ENCODE measurements at regions not wholly inside any gene's neighbourhood (a gene's known extent, or its start where the extent isn't known, plus 50 kb on each side); places are given as distances from the start of the nearest gene placed in this dataset.
"Not testable (repeated sequence)": the region's sequence is repeated elsewhere in the genome, so short reads cannot be mapped to it uniquely, and the experiment has no call there.

DNA sequence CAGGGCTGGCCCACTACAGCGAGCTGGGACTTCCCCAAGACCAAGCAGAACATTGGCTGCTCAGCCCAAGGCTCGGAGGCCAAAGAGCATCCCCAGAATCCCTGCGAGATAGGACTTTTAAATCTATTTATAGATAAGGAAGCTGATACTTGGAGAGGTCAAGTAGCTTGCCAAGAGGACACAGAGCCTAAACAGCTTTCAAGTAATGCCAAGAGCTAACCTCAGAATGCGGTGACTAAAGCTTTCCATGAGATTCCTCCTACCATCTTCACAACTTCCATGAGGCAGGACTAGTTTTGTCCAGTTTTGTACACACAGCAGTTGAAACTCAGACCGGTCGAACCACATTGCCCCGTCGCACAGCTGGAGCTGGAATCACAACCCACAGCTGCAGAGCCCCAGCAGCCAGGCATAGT lies 168.1 kb upstream of the TOP1 start:
- no peak for DNase-seq

DNA sequence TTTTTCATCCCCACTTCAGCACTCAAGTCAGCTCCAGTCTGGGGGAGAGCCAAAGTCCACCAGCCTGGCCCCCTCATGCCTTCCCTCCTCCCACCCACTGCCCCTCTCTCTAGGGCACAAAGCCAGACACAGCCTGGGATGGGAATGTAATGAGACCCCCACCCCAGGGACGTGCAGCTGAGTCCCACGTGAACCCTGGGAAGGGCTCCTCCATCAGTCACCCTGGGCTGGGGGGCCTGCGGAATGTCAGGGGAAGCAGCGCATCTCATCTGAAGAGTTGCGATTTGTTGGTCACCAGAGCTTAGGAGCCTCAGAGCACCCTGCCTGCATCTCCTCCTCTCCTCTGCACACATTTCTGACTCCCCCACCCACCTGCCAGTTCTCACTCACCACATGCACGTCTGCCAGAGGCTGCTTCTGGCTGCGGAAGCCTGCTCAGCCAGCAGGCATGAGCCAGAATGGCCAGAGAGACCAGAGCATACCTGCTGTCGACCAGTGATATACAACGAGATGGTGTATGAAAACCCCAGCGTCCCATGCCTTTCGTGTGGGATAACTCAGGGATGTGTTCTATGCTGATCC lies 167.1 kb upstream of the TOP1 start:
- no peak for DNase-seq

DNA sequence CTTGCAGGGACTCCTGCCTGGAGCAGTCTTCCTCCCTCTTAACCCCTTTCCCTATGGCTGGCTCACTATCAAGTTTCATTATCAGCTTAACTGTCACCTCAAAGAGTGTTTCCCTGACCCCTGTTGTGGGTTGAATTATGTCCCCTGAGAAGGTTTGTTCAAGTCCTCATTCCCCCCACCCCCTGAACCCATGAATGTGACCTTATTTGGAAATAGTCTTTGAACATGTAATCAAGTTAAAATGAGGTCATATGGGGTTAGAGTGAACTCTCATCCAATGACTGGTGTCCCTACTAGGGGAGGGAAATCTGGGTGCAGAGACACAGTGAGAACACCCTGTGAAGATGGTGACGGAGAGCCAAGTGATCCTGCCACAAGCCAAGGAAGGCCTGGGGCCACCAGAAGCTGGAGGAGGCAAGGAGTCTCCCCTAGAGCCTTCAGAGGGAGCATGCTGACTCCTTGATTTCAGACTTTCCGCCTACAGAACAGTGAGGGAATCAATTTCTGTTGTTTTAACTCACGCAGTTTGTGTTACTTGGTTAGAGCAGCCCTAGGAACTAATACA lies 165.2 kb upstream of the TOP1 start:
- DNase-seq = no peak

GRCh38 chr20:40864470-40864869 lies 164.2 kb upstream of the TOP1 start:
- DNase-seq = no peak

GRCh38 chr20:40865095-40865494 lies 163.5 kb upstream of the TOP1 start:
- no peak for DNase-seq

DNA sequence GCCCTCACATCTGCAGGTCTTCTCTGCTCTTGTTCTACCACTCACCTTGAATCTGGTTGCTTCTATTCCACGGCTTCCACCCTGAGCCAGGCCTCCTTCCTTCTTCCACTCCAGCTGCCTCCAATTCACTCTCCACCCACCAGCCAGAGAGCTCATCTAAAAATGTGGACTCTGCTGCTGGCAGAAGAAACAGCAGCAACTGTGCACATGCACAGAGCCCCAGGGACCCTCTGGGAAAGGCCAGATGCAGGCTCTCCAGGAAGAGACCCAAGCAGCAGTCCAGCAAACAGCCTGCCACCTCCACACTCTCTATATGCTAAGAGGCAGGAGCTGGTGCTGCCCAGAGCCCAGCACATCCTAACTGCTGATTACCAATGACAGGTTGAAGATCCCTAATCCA lies 162.6 kb upstream of the TOP1 start:
- DNase-seq = no peak

DNA sequence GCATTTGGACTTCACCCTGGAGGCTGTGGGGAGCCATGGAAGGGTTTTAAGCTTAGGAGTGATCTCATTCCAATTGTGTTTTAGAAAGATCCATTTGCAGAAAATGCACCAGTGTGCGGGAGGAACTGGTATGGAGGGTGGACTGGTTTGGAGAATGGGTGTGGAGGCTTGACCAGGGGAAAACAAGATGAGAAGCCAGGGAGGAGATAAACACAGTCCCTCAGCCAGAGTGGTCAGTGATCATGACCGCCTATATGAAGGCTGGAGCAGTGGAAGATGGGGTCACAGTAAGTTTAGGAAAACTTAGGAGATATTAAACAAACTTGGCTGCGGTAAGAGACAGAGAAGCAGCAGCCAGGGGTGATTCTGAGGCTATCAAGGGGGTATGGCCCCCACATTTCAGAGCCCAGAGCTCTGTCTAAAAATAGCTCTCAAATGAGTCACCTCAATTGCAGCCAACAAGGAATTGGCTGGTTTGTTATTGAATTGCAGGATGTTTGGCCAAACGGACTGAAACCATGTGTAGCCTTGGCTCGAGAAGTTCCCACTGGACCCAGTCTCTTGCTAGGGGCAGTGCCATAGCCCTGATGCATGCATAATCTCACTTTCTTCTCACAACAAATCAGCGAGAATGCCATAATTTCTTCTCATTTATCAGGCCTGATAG lies 159.9 kb upstream of the TOP1 start:
- no peak for DNase-seq

GRCh38 chr20:40869218-40870147 lies 159.1 kb upstream of the TOP1 start:
- no peak for DNase-seq

DNA sequence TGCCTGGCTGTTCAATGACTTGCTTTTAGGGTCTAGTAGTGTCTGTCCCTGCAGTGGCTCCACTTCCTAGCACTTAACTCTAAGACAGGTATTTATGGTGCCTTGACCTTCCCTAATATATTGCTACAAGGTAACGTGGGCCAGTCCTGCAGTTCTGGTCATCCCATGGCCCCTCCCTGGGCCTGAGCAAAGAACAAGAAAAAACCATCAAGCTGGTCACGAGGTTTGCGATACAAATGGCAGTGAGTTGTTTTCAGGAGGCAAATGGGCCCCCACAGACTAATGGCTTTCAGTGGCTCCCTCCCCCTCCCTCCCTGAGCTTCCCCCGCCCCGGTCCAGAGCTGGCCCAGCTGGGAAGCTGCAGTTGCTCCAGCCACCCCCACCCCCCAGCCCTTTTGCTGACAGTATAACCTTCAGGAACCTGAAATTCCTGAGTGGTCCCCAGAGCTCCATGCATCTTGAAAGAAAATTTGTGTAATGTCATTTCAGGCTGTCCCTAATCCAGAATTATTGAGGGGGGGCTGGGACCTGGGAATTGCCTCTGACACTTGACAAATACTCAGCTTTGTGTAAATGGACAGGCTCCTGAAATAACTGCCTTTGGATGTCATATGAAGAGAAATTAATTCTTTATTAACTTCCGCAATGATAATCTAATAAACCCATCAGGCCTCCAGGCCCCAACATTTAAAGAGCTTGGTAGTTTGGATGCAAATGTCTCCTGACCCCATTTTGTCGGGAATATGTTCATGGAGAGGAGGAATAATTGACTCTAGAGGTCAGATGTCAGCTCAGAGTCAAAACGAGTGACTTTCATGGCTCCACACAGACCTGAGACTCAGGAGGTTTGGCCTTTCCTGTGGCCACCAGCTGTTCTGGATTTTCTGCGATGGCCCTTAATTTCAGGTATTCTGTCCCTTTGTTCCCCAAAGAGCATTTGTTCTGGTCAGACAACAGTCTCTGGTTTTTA lies 153.2 kb upstream of the TOP1 start:
- no peak for DNase-seq

- DNase-seq = not testable (repeated sequence)
Measured at GRCh38 chr20:40878099-40878498, 150.5 kb upstream of the TOP1 start.

- no peak for DNase-seq
Measured at GRCh38 chr20:40880063-40880728, 148.4 kb upstream of the TOP1 start.

DNA sequence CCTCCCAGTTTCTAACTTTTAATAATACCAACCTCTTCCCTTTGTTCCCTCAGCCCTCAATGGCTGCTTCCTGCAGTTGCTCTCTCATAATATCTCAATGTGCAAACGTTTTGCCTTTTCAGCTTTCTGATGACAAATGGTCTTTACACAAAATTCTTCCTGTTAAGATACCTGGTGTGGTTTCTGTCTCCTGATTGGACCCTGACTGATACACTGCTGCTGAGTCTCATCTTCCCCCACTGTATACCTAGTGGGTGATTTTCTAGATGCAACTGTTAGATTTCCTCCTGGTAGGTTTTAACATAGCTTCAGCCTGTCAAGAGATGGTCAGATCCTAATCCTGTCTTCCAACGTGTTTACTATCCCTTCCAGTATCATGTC lies 147.9 kb upstream of the TOP1 start:
- no peak for DNase-seq

- DNase-seq = no peak
Measured at GRCh38 chr20:40882152-40882551, 146.5 kb upstream of the TOP1 start.

DNA sequence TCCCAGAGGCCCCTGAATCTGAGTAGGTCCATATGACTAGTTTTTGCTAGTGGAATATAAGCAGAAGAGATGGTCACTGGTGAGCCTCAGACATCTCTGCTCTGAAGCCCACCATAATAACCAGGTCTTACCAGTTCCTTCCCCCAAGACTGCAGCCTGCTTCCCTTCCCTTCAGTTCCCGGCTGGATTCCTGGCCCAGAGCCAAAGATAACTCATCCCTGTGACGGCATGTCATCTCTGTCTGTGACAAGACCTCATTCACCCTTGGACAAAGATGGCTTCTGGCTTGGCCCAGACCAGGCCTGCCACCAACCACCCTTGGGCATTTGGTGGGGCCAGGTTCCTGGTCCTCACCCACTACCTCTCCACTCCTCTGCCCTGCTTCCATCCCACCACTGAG lies 145.5 kb upstream of the TOP1 start:
- no peak for DNase-seq

- no peak for DNase-seq
Measured at GRCh38 chr20:40887105-40887504, 141.5 kb upstream of the TOP1 start.

GRCh38 chr20:40889266-40889665 lies 139.4 kb upstream of the TOP1 start:
- not testable (repeated sequence) for DNase-seq

DNA sequence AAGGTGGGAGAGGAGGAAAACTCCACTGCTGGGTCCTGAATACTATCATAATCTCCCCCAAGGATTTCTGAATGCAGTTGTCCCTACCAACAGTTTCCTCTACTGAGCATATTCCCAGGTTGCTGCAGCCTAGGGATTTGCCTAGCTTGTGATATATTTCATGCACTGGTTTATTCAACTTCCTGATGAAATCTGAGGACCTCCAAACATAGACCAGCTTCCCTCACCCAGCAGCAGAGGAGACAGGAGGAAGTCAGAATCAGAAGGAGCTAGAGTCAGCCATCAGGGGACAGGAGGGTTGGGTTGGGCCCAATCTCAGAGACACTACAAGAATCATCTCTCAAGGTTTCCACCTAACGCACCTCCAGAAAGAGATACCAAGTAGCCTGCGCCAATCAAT lies 138.4 kb upstream of the TOP1 start:
- no peak for DNase-seq

- DNase-seq = no peak
Measured at GRCh38 chr20:40890635-40891034, 138.0 kb upstream of the TOP1 start.

GRCh38 chr20:40891351-40891750 lies 137.3 kb upstream of the TOP1 start:
- DNase-seq = no peak

GRCh38 chr20:40892642-40893041 lies 136.0 kb upstream of the TOP1 start:
- peak; percentile 9 for DNase-seq

DNA sequence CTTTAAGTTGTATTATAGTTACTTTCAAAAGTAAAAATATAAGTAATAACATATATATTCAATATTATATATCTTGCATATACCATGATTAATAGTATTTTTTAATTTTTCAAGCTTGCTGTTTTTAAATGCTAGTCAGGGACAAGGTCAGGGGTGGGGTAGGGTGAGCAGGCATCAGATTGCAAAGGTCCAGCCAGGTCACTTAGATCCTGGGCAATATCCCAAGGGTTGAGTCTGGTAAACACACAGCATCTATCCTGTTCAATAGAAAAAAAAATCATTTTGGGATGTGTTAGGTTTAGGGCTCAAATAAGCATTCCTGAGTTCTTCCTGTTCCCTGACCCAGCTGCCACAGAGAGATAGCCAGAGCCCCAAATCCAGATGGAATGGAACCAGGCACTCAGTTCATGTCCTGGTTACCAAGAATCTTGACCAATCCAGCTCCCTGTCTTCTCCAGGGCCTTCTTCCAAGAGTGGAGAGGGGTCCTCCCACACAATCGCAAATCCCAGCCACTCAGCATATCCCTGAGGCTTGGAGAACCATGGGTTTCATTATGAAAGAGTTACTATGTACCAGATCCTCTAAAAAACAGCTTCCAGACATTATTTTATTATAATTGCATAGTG lies 134.9 kb upstream of the TOP1 start:
- no peak for DNase-seq
